ENCODE measurements at regions not wholly inside any gene's neighbourhood (a gene's known extent, or its start where the extent isn't known, plus 50 kb on each side); places are given as distances from the start of the nearest gene placed in this dataset.

DNA sequence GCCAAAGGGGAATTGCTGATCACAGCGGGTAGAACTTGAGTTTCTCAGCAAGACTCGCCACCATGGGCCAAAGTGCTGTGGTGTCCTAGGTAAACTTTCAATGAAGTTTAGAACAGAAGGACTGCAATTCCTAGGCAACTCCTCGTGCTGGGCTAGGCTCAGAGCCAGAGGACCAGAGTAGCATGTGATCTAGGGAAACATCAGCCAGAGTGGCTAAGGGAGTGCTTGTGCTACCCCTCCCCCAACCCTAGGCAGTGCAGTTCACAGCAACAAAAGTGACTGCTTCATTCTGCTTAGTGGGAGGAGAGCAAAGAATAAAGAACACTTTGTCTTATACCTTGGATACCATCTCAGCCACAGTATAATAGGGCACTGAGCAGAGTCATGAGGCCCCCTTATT is 1658.6 kb upstream of the MIR17HG start:
- no peak for TF ChIP-seq EZH2 (IDR thresholded peaks at IDR 0.05; ENCODE audit: low read depth)
- TF ChIP-seq, protein P1, sequence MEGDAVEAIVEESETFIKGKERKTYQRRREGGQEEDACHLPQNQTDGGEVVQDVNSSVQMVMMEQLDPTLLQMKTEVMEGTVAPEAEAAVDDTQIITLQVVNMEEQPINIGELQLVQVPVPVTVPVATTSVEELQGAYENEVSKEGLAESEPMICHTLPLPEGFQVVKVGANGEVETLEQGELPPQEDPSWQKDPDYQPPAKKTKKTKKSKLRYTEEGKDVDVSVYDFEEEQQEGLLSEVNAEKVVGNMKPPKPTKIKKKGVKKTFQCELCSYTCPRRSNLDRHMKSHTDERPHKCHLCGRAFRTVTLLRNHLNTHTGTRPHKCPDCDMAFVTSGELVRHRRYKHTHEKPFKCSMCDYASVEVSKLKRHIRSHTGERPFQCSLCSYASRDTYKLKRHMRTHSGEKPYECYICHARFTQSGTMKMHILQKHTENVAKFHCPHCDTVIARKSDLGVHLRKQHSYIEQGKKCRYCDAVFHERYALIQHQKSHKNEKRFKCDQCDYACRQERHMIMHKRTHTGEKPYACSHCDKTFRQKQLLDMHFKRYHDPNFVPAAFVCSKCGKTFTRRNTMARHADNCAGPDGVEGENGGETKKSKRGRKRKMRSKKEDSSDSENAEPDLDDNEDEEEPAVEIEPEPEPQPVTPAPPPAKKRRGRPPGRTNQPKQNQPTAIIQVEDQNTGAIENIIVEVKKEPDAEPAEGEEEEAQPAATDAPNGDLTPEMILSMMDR (conservative IDR thresholded peaks at IDR 0.05): no peak
